Endothelial cell of umbilical vein (primary cell): ENCODE measurements at regions not wholly inside any gene's neighbourhood (a gene's known extent, or its start where the extent isn't known, plus 50 kb on each side); places are given as distances from the start of the nearest gene placed in this dataset.

Experiments used
- BruUV-seq: library from RNA; stranded (reverse); fragments of 400-500 nt; replicated peaks from 2 replicates; lab custom pipeline; 2021; lab: Mats Ljungman, UMichigan
- CTCF ChIA-PET: fragments of 300-600, 350-600 bp; sonication (Branson Sonifier 250); formaldehyde crosslinking; loops from one replicate; lab custom pipeline; 2021; ENCODE audit warnings: antibody characterized with exemption, inconsistent platforms; lab: Charles Lee
- POLR2A ChIA-PET: fragments of 300-600, 350-600 bp; sonication (Branson Sonifier 250); formaldehyde crosslinking; loops from one replicate; lab custom pipeline; 2021; ENCODE audit warnings: antibody characterized with exemption, inconsistent platforms; lab: Charles Lee
- DNase-seq: peaks from one replicate; pipeline ENCODE4 v3.0.0-alpha.2; 2011; ENCODE audit warnings: low read depth, low spot score
- FAIRE-seq: peaks from 2 replicates; lab custom pipeline; 2011; peaks lifted over from hg19 to GRCh38; lab: Jason Lieb, UNC
- H2AFZ ChIP-seq: 2 replicates; pipeline ENCODE4 v1.6.0; 2012; ENCODE audit warnings: low read depth, low read length, control low read depth, inconsistent platforms
- H3K27ac ChIP-seq: 2 replicates; pipeline ENCODE4 v1.5.1; 2011; ENCODE audit warnings: low read depth, mild to moderate bottlenecking, control low read depth, low read length, moderate library complexity; ENCODE audit not compliant: insufficient read depth
- H3K27me3 ChIP-seq, 2 experiments: 2 replicates each; pipeline versions ENCODE4 v1.6.0 to v1.6.1; 2011; ENCODE audit warnings: low read length in 2 of 2, mixed read lengths in 1 of 2; ENCODE audit not compliant: control insufficient read depth in 2 of 2, insufficient read depth in 2 of 2
- H3K36me3 ChIP-seq, 2 experiments: 2 replicates in 1 of 2; 3 replicates in 1 of 2; pipeline ENCODE4 v1.5.1; 2011; ENCODE audit warnings: low read length in 2 of 2, mild to moderate bottlenecking in 1 of 2, moderate library complexity in 1 of 2; ENCODE audit not compliant: control insufficient read depth in 2 of 2, insufficient read depth in 2 of 2; ENCODE audit errors: extremely low read depth in 1 of 2
- H3K4me1 ChIP-seq: 3 replicates; pipeline ENCODE4 v1.5.1; 2011; ENCODE audit warnings: mild to moderate bottlenecking, low read length; ENCODE audit not compliant: control insufficient read depth, insufficient read depth; ENCODE audit errors: extremely low read depth
- H3K4me2 ChIP-seq: 2 replicates; pipeline ENCODE4 v1.6.1; 2011; ENCODE audit warnings: low read length, control low read depth, mixed read lengths; ENCODE audit not compliant: insufficient read depth
- H3K4me3 ChIP-seq, 3 experiments: fragments of 200-600 bp in 1 of 3; sonication (generic), shearing (Covaris generic) in 1 of 3; replicated peaks in 1 of 3; 2 replicates each; pipeline ENCODE4 v1.5.1; 2011 to 2016; ENCODE audit warnings: control low read depth in 3 of 3, low read length in 3 of 3, mild to moderate bottlenecking in 2 of 3, inconsistent platforms in 1 of 3, low read depth in 1 of 3, moderate library complexity in 1 of 3; ENCODE audit not compliant: insufficient read depth in 1 of 3
- H3K79me2 ChIP-seq: 2 replicates; pipeline ENCODE4 v1.6.0; 2012; ENCODE audit warnings: low read length, inconsistent platforms; ENCODE audit not compliant: control insufficient read depth, insufficient read depth
- H3K9ac ChIP-seq: replicated peaks from 2 replicates; pipeline ENCODE3; 2011; ENCODE audit warnings: low read length, control low read depth; ENCODE audit not compliant: insufficient read depth; ENCODE audit errors: extremely low read depth
- H3K9me1 ChIP-seq: replicated peaks from 3 replicates; pipeline ENCODE4 v1.6.0; 2011; ENCODE audit warnings: mild to moderate bottlenecking, low read length; ENCODE audit not compliant: control insufficient read depth, insufficient read depth; ENCODE audit errors: extremely low read depth
- H3K9me3 ChIP-seq: replicated peaks from 2 replicates; pipeline ENCODE4 v1.5.1; 2012; ENCODE audit warnings: low read length, inconsistent platforms; ENCODE audit not compliant: control insufficient read depth, insufficient read depth
- H4K20me1 ChIP-seq: replicated peaks from 2 replicates; pipeline ENCODE3; 2011; ENCODE audit warnings: mild to moderate bottlenecking, low read length; ENCODE audit not compliant: control insufficient read depth, insufficient read depth; ENCODE audit errors: extremely low read depth
- EZH2 ChIP-seq: IDR thresholded peaks from 2 replicates; pipeline ENCODE4 v1.6.1; 2012; ENCODE audit warnings: borderline replicate concordance, low read depth, mild to moderate bottlenecking, moderate library complexity, low read length, inconsistent platforms; ENCODE audit not compliant: severe bottlenecking
- FOS ChIP-seq: IDR thresholded peaks from 2 replicates; pipeline ENCODE4 v1.6.1; 2011; ENCODE audit warnings: mild to moderate bottlenecking, low read length, moderate library complexity, borderline replicate concordance; ENCODE audit not compliant: insufficient read depth
- GATA2 ChIP-seq: IDR thresholded peaks from 2 replicates; pipeline ENCODE4 v1.7.0; 2011; ENCODE audit warnings: low read depth, mild to moderate bottlenecking, moderate library complexity, mixed read lengths, low read length; ENCODE audit not compliant: insufficient read length, insufficient read depth
- JUN ChIP-seq: IDR thresholded peaks from 2 replicates; pipeline ENCODE4 v1.6.1; 2011; ENCODE audit warnings: borderline replicate concordance, low read depth; ENCODE audit not compliant: insufficient read length, insufficient read depth
- MYC ChIP-seq: IDR thresholded peaks from one replicate; pipeline ENCODE4 v1.6.1; 2011; ENCODE audit warnings: mild to moderate bottlenecking, low read depth, low read length
- POLR2A ChIP-seq: IDR thresholded peaks from 2 replicates; pipeline ENCODE4 v1.6.1; 2012; ENCODE audit warnings: low read depth, mild to moderate bottlenecking, control low read depth, low read length
- POLR2AphosphoS5 ChIP-seq: IDR thresholded peaks from 2 replicates; pipeline ENCODE4 v1.6.1; 2012; ENCODE audit warnings: low read depth, mild to moderate bottlenecking, control low read depth, low read length, moderate library complexity; ENCODE audit not compliant: insufficient read depth
- dilution Hi-C: fragments of 300-500 bp; cut with MboI; formaldehyde crosslinking; loops from one replicate; pipeline ENCODE4 v1.15.0; 2019; ENCODE audit warnings: low sequenced_read_pairs; ENCODE audit not compliant: extremely low pct_ligation_motif_present
- intact Hi-C: fragments of 100-400 bp; cut with micrococcal nuclease; formaldehyde crosslinking; loops from one replicate; pipeline ENCODE4 v1.10.0; 2022
- TF ChIP-seq, protein P1 (sequence below): IDR thresholded peaks from 2 replicates; pipeline ENCODE4 v1.6.1; 2011; ENCODE audit not compliant: insufficient read depth, insufficient read length
- TF ChIP-seq, protein P2 (sequence below), 2 donors: IDR thresholded peaks; 1 replicate in 1 of 2; 2 replicates in 1 of 2; pipeline ENCODE4 v1.5.1; 2011; ENCODE audit warnings: low read length in 2 of 2, mild to moderate bottlenecking in 2 of 2, moderate library complexity in 2 of 2, control low read depth in 1 of 2, inconsistent platforms in 1 of 2, low read depth in 1 of 2; ENCODE audit not compliant: insufficient read depth in 1 of 2; ENCODE audit errors: extremely low read depth in 1 of 2

DNA sequence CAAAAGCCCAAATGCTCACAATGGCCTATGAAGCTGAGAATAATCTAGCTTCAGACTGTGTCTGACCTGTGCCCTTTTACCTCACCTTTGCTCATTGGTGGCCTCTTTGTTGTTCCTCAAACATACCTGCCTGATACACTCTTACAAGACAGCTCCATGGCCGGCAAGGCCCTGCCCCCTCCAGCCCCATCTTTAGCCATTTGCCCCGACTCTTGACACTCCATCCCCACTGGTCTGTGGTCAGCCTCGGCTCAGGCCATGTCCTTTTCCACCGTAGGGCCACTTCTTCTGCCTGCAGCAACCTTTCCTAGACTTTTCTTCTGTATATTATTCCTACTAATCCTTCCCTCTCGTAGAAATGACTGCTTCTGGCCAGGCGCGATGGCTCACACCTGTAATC lies 265.2 kb downstream of the RPS24 start:
- no peaks in the 10 kb centered on the region for H3K79me2 ChIP-seq
- no peak overlapping the region for H3K9ac ChIP-seq
- no peak overlapping the region for H2AFZ ChIP-seq
- H3K36me3 ChIP-seq, result no peaks in the 10 kb centered on the region
- H3K27ac ChIP-seq, result no peak overlapping the region
- intact Hi-C loops, result no loop called here
- ChIA-PET POLR2A (no interaction called here), CTCF (interaction anchor here (2.2 kb wide), 1 partner anchor 10 kb away, joined by 5 read pairs; no protein-coding TSS in a partner anchor)
- TF ChIP-seq FOS (no peak), POLR2AphosphoS5 (no peak), GATA2 (no peak), MYC (no peak), POLR2A (no peak), EZH2 (no peak), JUN (no peak)
- TF ChIP-seq, protein P1, sequence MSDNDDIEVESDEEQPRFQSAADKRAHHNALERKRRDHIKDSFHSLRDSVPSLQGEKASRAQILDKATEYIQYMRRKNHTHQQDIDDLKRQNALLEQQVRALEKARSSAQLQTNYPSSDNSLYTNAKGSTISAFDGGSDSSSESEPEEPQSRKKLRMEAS, result no peak
- TF ChIP-seq, protein P2, sequence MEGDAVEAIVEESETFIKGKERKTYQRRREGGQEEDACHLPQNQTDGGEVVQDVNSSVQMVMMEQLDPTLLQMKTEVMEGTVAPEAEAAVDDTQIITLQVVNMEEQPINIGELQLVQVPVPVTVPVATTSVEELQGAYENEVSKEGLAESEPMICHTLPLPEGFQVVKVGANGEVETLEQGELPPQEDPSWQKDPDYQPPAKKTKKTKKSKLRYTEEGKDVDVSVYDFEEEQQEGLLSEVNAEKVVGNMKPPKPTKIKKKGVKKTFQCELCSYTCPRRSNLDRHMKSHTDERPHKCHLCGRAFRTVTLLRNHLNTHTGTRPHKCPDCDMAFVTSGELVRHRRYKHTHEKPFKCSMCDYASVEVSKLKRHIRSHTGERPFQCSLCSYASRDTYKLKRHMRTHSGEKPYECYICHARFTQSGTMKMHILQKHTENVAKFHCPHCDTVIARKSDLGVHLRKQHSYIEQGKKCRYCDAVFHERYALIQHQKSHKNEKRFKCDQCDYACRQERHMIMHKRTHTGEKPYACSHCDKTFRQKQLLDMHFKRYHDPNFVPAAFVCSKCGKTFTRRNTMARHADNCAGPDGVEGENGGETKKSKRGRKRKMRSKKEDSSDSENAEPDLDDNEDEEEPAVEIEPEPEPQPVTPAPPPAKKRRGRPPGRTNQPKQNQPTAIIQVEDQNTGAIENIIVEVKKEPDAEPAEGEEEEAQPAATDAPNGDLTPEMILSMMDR (IDR thresholded peaks at IDR 0.05; ENCODE audit: extremely low read depth in 1 of 2, insufficient read depth in 1 of 2, low read depth in 1 of 2, low read length in 2 of 2), result no peak
- BruUV-seq, result no TSS peak
- no peak for FAIRE-seq
- H3K9me3 ChIP-seq, result no peaks in the 10 kb centered on the region
- no peak for DNase-seq
- no peaks in the 10 kb centered on the region for H4K20me1 ChIP-seq
- H3K4me1 ChIP-seq, result peaks cover 7% of the 10 kb centered on the region
- H3K4me3 ChIP-seq, result no peak overlapping the region
- H3K9me1 ChIP-seq, result no peaks in the 10 kb centered on the region
- H3K4me2 ChIP-seq, result no peak overlapping the region
- dilution Hi-C loops, result no loop called here
- no peaks in the 10 kb centered on the region for H3K27me3 ChIP-seq
